H1 (cell line): ENCODE measurements at regions not wholly inside any gene's neighbourhood (a gene's known extent, or its start where the extent isn't known, plus 50 kb on each side); places are given as distances from the start of the nearest gene placed in this dataset.

ENCODE experiments used
- BCL11A ChIP-seq, 2 experiments: IDR thresholded peaks; one replicate each; pipeline ENCODE4 v1.6.1; 2011; ENCODE audit warnings: low read depth in 2 of 2, low read length in 2 of 2, mild to moderate bottlenecking in 2 of 2
- GABPA ChIP-seq: IDR thresholded peaks from 2 replicates; pipeline ENCODE4 v1.6.1; 2011; ENCODE audit warnings: mild to moderate bottlenecking, low read length, moderate library complexity, borderline replicate concordance; ENCODE audit not compliant: insufficient read depth
- GTF2F1 ChIP-seq: IDR thresholded peaks from 2 replicates; pipeline ENCODE4 v1.6.1; 2012; ENCODE audit warnings: low read depth, low read length, improper control_type of control experiment, borderline replicate concordance

GRCh38 chr15:37582852-37583251, 351.6 kb upstream of the TMCO5A start (continued):
- TF ChIP-seq GTF2F1 (no peak), BCL11A (IDR thresholded peaks at IDR 0.05; ENCODE audit: low read depth in 2 of 2, low read length in 2 of 2) (no peak), GABPA (no peak)
